PC-3 (cell line): ENCODE measurements at regions not wholly inside any gene's neighbourhood (a gene's known extent, or its start where the extent isn't known, plus 50 kb on each side); places are given as distances from the start of the nearest gene placed in this dataset.

Source experiments
- ATAC-seq: fragments of 200-7000 bp; cut with Tn5 transposase; 2 replicates; pipeline ENCODE4 v1.9.1; 2020; ENCODE audit warnings: mild to moderate bottlenecking, moderate library complexity
- BruUV-seq: library from RNA; stranded (reverse); fragments of 400-500 nt; replicated peaks from 2 replicates; lab custom pipeline; 2021; lab: Mats Ljungman, UMichigan
- CTCF ChIA-PET: fragments of 300-600 bp; sonication (Branson Sonifier 250); formaldehyde crosslinking; loops from one replicate; lab custom pipeline; 2022; ENCODE audit warnings: antibody characterized with exemption; lab: Charles Lee
- POLR2A ChIA-PET: fragments of 300-600 bp; sonication (Branson Sonifier 250); formaldehyde crosslinking; loops from one replicate; lab custom pipeline; 2022; ENCODE audit warnings: antibody characterized with exemption; ENCODE audit not compliant: unreplicated experiment; lab: Charles Lee
- DNase-seq: peaks from one replicate; pipeline ENCODE4 v3.0.0-alpha.2; 2015
- H2AFZ ChIP-seq: fragments of 300-600 bp; sonication (generic); 2 replicates; pipeline ENCODE4 v1.6.0; 2016; ENCODE audit warnings: antibody characterized with exemption, low read length
- H3F3A ChIP-seq: fragments of 300-600 bp; sonication (generic); one replicate; pipeline ENCODE4 v1.6.0; 2017; ENCODE audit warnings: antibody characterized with exemption, low read length, control low read depth, mild to moderate bottlenecking; ENCODE audit not compliant: unreplicated experiment
- H3K27ac ChIP-seq: fragments of 300-600 bp; sonication (generic); 2 replicates; pipeline ENCODE4 v1.5.1; 2016; ENCODE audit warnings: mild to moderate bottlenecking, low read length
- H3K27me3 ChIP-seq: fragments of 300-600 bp; sonication (generic); 2 replicates; pipeline ENCODE4 v1.6.1; 2016; ENCODE audit warnings: low read length, mixed read lengths
- H3K36me3 ChIP-seq: fragments of 300-600 bp; sonication (generic); 2 replicates; pipeline ENCODE4 v1.6.1; 2016; ENCODE audit warnings: low read depth, mixed run types, low read length, mixed read lengths
- H3K4me1 ChIP-seq: fragments of 300-600 bp; sonication (generic); 2 replicates; pipeline ENCODE4 v1.5.1; 2016; ENCODE audit warnings: low read length; ENCODE audit not compliant: insufficient read depth
- H3K4me2 ChIP-seq: fragments of 300-600 bp; sonication (generic); 2 replicates; pipeline ENCODE4 v1.6.0; 2016; ENCODE audit warnings: low read length
- H3K4me3 ChIP-seq: fragments of 300-600 bp; sonication (generic); 2 replicates; pipeline ENCODE4 v1.5.1; 2016; ENCODE audit warnings: mild to moderate bottlenecking, low read length, mixed read lengths
- H3K79me2 ChIP-seq: fragments of 300-600 bp; sonication (generic); 2 replicates; pipeline ENCODE4 v1.6.1; 2017; ENCODE audit warnings: low read length, mixed read lengths
- H3K9ac ChIP-seq: fragments of 300-600 bp; sonication (generic); 2 replicates; pipeline ENCODE4 v1.6.0; 2016; ENCODE audit warnings: mild to moderate bottlenecking, low read length
- H3K9me2 ChIP-seq: fragments of 300-600 bp; sonication (generic); replicated peaks from 2 replicates; pipeline ENCODE4 v1.6.1; 2016; ENCODE audit warnings: mixed run types, low read length, mixed read lengths
- H3K9me3 ChIP-seq: fragments of 300-600 bp; sonication (generic); 2 replicates; pipeline ENCODE4 v1.6.1; 2016; ENCODE audit warnings: low read length, mixed read lengths
- H4K20me1 ChIP-seq: fragments of 300-600 bp; sonication (generic); 2 replicates; pipeline ENCODE4 v1.6.1; 2016; ENCODE audit warnings: low read length, mixed read lengths
- CTCF ChIP-seq: fragments of 300-600 bp; sonication (generic); conservative IDR thresholded peaks from 2 replicates; pipeline ENCODE4 v1.5.1; 2017; ENCODE audit warnings: antibody characterized with exemption, low read depth, mild to moderate bottlenecking, low read length
- EZH2 ChIP-seq: fragments of 300-600 bp; sonication (generic); IDR thresholded peaks from one replicate; pipeline ENCODE4 v1.6.1; 2017; ENCODE audit warnings: antibody characterized with exemption, mild to moderate bottlenecking, low read length; ENCODE audit not compliant: unreplicated experiment
- EZH2phosphoT487 ChIP-seq: fragments of 300-600 bp; sonication (generic); IDR thresholded peaks from 2 replicates; pipeline ENCODE4 v1.6.1; 2018; ENCODE audit warnings: mild to moderate bottlenecking, antibody characterized with exemption, low read length, borderline replicate concordance
- intact Hi-C: fragments of 100-400 bp; cut with micrococcal nuclease; formaldehyde crosslinking; loops from 2 replicates; pipeline ENCODE4 v1.9.0; 2023

- H2AFZ ChIP-seq = no peak overlapping the region
- no peak for DNase-seq
- H3F3A ChIP-seq = no peaks in the 10 kb centered on the region
- H3K4me1 ChIP-seq = no peaks in the 10 kb centered on the region
- intact Hi-C loops = no loop called here
- no peak for ATAC-seq
- ChIA-PET POLR2A (no interaction called here), CTCF (no interaction called here)
- H3K9me3 ChIP-seq = no peaks in the 10 kb centered on the region
- TF ChIP-seq EZH2 = no peak
- no peak for TF ChIP-seq EZH2phosphoT487
- H3K27me3 ChIP-seq = no peaks in the 10 kb centered on the region
- no peaks in the 10 kb centered on the region for H3K79me2 ChIP-seq
- BruUV-seq = no TSS peak
- no peak overlapping the region for H3K9ac ChIP-seq
- H3K36me3 ChIP-seq = no peaks in the 10 kb centered on the region
- H3K4me2 ChIP-seq = no peak overlapping the region
- H3K4me3 ChIP-seq = no peak overlapping the region
- H3K27ac ChIP-seq = no peak overlapping the region
- no peaks in the 10 kb centered on the region for H4K20me1 ChIP-seq
- H3K9me2 ChIP-seq = no peaks in the 10 kb centered on the region
Measured at GRCh38 chr7:46979439-46979838, 602.5 kb downstream of the TNS3 start.

- 0 out of 2 replicates have a peak overlapping the region, but pooled peaks have one; percentile 32 for H2AFZ ChIP-seq
- no peaks in the 10 kb centered on the region for H3K9me3 ChIP-seq
- H3K27me3 ChIP-seq = no peaks in the 10 kb centered on the region
- H3K4me1 ChIP-seq = peaks cover 8% of the 10 kb centered on the region
- H3F3A ChIP-seq = no peaks in the 10 kb centered on the region
- no peaks in the 10 kb centered on the region for H3K36me3 ChIP-seq
- H3K9me2 ChIP-seq = no peaks in the 10 kb centered on the region
- H3K4me2 ChIP-seq = no peak overlapping the region
- H3K79me2 ChIP-seq = no peaks in the 10 kb centered on the region
- ATAC-seq = no peak
- H3K4me3 ChIP-seq = no peak overlapping the region
- POLR2A ChIA-PET = no interaction called here
- CTCF ChIA-PET = interaction anchor here (0.6 to 0.7 kb wide), 2 partner anchors 148 to 1054 kb away, joined by 4 read pairs; partner anchors contain the start of gene IGFBP3
- intact Hi-C loops = no loop called here
- TF ChIP-seq CTCF = no peak
- TF ChIP-seq EZH2phosphoT487 = no peak
- TF ChIP-seq EZH2 = no peak
- DNase-seq = no peak
- no peaks in the 10 kb centered on the region for H4K20me1 ChIP-seq
- H3K9ac ChIP-seq = no peak overlapping the region
- no peak overlapping the region for H3K27ac ChIP-seq
- no TSS peak for BruUV-seq
Measured at GRCh38 chr7:46975493-46975892, 606.4 kb downstream of the TNS3 start.

- POLR2A ChIA-PET = interaction anchor here (0.6 kb wide), 1 partner anchor 88 kb away, joined by 7 read pairs; no protein-coding TSS in a partner anchor
- no peaks in the 10 kb centered on the region for H3K27me3 ChIP-seq
- peak; percentile 99 for ATAC-seq
Measured at GRCh38 chr7:46972205-46972604, 609.7 kb downstream of the TNS3 start.

More at GRCh38 chr7:46972205-46972604, 609.7 kb downstream of the TNS3 start:
- H3K79me2 ChIP-seq = no peaks in the 10 kb centered on the region
- H3K36me3 ChIP-seq = no peaks in the 10 kb centered on the region
- no peak overlapping the region for H3K9ac ChIP-seq
- intact Hi-C loops = no loop called here
- H3K4me1 ChIP-seq = peaks cover 8% of the 10 kb centered on the region
- BruUV-seq = no TSS peak
- peak overlapping the region; percentile 34 for H2AFZ ChIP-seq
- no peaks in the 10 kb centered on the region for H3F3A ChIP-seq
- no peak for TF ChIP-seq EZH2
- DNase-seq = peak; percentile 80
- no peaks in the 10 kb centered on the region for H3K9me3 ChIP-seq
- peak overlapping the region; percentile 63 for H3K27ac ChIP-seq
- CTCF ChIA-PET = no interaction called here
- peak overlapping the region; percentile 21 for H3K4me2 ChIP-seq
- no peaks in the 10 kb centered on the region for H3K9me2 ChIP-seq
- no peak overlapping the region for H3K4me3 ChIP-seq
- H4K20me1 ChIP-seq = no peaks in the 10 kb centered on the region
